Middle frontal gyrus (tissue), 1 donor: ENCODE measurements at regions not wholly inside any gene's neighbourhood (a gene's known extent, or its start where the extent isn't known, plus 50 kb on each side); places are given as distances from the start of the nearest gene placed in this dataset.

Source experiments
- DNase-seq: peaks from one replicate; pipeline ENCODE4 v3.0.0-alpha.2; 2015; ENCODE audit warnings: low spot score; ENCODE audit errors: extremely low spot score

GRCh38 chr12:91854725-91855124, 290.9 kb downstream of the BTG1 start:
- no peak for DNase-seq

DNA sequence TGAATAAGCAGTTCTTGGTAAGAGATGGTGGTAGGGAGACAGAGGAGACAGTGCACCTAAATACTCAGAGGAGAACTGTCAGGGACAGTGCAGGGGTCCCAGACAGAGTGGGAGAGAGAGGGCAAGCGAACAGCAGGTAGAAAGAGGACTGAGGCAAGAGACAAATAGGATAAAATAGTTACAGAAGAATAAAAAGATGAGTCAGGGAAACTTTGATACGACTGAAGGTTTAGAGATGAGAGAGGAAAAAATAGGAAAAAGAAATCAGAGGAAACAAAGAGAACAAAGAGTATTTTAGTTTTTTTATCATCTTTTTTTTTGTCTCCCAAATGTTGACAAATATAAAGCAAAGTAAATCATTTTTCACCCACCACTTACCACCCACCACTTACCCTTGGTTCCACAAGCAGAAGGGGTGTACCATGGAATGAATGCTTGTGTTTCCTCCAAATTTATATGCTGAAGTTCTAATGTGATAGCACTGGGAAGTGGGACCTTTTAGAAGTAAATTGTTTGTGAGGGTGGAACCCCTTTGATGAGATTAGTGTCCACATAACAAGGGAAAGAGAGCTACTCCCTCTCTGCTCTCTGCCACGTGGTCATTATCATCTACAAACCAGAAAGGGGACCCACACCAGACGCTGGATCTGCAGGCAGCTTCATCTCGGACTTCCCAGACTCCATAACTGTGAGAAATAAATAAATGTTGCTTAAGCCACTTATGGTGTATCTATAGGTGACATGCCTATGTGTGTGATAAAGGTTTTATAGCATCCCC, 292.1 kb downstream of the BTG1 start:
- no peak for DNase-seq

GRCh38 chr12:91852634-91853033, 293.0 kb downstream of the BTG1 start:
- no peak for DNase-seq

DNA sequence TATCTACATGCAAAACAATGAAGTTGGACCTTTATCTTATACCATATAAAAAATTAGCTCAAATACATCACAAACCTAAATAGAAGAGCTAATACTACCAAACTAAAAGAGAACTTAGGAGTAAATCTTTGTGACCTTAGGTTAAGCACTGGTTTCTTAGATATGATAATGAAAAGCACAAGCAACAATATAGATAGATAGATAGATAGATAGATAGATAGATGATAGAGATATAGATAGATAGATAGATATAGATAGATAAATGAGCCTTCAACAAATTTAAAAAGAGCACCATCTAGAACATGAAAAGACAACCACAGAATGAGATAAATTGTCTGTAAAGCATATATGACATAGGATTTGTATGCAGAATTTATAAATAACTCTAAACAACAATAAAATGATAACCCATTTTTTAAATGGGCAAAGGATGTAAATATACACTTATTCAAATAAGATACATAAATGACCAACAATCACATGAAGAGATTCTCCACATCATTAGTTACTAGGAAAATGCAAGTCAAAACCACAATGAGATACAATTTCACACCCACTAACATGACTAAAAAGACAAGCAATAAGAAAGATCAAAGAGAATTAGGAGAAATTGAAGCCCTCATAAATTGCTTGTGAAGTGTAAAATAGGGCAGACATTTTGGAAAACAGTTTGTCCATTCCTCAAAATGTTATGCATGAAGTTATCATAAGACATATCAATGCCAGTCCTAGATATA, 293.7 kb downstream of the BTG1 start:
- no peak for DNase-seq

DNA sequence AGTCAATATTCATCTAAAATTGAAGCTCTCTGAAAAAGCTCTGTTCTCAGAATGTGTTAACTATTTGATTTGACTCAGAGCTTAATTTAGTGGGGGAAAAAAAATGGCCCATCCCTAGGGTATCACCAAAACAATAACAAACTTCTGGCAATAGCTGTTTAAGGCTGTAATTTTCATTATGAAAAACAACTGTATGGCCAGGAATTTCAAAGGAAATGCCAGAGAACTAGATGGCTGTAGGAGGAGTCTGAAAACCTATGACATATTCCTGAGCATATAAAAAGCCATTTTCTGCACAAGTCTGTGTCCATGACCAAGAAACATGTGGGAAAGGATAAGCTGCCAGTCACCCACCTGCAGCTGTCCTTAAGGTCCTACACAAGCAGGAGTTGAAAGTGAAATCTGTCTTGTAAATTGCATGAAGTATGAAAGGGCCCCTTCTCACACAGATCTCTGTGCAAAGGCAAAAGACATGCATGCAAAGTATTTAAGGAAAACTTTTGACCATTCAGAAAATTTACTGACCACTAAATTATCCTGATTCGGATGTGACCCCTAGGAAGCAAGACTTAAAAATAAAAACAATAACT, 299.1 kb downstream of the BTG1 start:
- DNase-seq, result no peak

- DNase-seq, result no peak
Observed at GRCh38 chr12:91845365-91845764, 300.3 kb downstream of the BTG1 start.

DNA sequence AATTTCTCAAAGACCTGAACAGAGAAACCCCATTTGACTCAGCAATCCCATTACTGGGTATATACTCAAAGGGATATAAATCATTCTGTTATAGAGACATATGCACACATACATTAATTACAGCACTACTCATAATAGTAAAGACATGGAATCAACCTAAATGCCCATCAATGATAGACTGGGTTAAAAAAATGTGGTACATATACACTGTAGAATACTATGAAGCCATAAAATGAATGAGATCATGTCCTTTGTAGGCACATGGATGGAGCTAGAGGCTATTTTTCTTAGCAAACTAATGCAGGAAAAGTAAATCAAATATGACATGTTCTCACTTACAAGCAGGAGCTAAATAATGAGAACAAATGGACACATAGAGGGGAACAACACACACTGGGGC, 303.8 kb downstream of the BTG1 start:
- no peak for DNase-seq

DNA sequence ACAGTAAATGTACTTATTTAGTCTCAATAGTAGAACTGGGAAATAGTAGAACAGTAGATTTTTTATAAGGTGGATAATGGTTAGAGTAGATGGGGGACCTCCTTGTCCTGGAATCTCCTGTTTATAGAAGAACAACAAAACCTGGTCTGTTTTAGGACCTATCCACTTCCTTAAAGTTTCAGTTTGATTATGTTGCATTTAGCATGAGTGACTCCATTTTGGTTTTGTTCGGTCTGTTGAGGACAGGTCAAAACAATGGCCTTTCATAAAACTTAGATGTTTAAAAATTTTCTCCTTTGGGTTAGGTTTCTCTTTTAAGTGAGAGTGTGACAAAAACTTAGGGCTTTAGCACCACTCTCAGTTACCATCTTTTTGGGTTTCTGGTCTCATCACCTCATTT, 308.9 kb downstream of the BTG1 start:
- no peak for DNase-seq

- DNase-seq, result no peak
Observed at GRCh38 chr12:91836264-91836663, 309.4 kb downstream of the BTG1 start.

- no peak for DNase-seq
Observed at GRCh38 chr12:91835693-91836092, 310.0 kb downstream of the BTG1 start.

DNA sequence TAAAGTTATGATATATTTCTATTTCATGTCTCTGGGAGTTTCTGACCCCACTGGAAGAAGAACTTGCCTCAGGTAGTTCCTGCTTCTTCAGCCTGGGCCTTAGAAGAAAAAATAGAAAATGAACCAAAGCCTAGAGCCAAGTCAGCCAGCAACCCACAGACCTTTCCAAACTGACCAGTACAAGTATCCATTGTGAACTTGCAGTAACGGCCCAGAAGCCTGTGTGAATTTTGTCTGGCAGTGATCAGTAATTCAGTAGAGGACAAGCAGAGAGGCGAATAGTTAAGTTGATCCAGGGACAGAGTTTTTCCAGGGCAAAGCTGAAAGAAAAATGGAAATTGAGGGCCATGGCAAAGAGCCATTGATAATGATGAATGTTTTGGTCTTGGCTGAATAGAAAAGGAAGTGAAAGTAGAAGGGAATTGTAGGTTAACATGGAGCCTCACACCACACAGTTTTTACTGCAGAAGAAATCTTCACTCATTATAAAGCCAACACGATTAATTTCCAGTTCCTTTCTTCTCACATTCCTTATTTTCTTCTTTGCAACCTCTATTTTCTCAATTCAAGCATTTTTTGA, 311.8 kb downstream of the BTG1 start:
- DNase-seq, result no peak

GRCh38 chr12:91825999-91826398, 319.6 kb downstream of the BTG1 start:
- DNase-seq, result no peak

- no peak for DNase-seq
Observed at GRCh38 chr12:91824991-91825390, 320.7 kb downstream of the BTG1 start.

- DNase-seq, result no peak
Observed at GRCh38 chr12:91819132-91819447, 326.6 kb downstream of the BTG1 start.

DNA sequence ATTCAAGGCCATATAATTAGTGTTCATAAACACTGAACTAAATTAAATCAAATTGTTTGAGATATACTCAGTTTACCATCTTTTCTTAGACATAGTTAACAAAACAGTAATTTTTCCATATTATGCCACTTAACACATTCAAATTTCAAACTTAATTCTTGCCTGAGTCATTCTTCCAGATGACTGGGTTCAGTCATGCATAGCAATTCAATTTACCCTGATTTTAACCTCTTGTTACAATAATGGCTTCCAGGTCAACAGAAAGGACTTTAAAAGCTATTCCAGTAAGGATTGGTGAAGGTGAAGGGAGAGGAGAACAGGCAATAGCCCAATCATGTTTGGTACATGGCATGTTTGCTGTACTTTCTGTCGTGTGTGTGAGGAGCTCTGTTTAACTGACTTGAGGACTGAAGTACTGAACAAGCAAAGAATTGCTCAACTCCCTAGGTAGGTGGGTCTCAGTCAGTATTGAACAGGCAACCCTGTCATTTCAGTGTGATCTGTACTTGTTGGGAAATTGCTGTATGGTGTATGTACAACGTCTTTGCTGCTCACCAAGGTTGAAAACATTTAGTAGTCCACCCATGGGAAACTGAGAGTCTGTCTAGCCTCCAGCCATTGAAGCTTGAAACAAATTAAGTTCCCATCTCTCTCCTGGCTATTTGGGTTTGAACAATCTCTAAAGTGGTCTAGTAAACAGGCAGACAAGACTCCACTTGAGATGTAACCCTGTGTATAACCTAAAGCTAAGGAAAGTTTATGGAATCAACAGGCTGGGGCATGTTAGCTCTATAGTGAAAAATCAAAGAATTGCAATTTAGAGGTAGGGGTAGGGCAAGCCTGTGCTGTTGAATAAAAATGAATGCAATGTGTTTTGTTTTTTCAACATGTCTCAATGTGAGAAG, 327.2 kb downstream of the BTG1 start:
- no peak for DNase-seq

- no peak for DNase-seq
Observed at GRCh38 chr12:91817517-91817916, 328.1 kb downstream of the BTG1 start.

- no peak for DNase-seq
Observed at GRCh38 chr12:91813701-91814100, 331.9 kb downstream of the BTG1 start.

DNA sequence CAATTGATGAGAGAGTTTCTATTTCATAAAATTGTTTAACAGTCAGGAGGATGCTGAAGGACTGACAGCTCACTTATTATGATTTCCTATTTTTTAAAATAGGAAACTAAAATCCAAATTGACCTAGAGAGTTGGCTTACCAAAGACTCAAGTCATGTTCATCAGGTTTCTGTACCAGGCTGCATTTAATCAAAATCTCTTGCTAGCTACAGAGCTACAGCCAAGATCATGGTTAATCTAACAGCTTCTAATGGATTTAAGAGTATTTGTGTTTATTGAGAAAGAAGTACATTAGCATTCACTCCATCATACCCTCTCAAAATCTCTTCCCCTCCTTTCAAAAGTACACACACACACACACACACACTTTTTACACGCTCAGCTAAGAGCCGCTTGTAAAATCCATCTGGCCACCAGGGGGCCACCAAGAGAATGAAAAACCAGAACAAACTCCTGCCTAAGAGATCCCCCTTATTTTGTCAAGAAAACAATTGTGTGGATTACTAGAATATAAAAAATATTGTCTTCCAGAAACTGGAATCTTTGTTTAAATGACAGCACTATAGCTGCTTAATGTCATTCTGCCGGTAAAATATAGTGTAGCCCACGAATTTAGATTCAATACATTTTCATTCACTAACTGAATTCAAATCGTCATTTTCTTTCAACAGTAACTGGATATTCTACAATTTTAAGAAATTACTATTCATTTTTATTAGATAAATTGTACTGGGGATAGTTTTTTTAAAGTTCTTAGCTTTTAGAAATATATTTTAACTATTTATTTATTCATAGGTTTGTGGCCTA, 334.0 kb downstream of the BTG1 start:
- peak; percentile 28 for DNase-seq

DNA sequence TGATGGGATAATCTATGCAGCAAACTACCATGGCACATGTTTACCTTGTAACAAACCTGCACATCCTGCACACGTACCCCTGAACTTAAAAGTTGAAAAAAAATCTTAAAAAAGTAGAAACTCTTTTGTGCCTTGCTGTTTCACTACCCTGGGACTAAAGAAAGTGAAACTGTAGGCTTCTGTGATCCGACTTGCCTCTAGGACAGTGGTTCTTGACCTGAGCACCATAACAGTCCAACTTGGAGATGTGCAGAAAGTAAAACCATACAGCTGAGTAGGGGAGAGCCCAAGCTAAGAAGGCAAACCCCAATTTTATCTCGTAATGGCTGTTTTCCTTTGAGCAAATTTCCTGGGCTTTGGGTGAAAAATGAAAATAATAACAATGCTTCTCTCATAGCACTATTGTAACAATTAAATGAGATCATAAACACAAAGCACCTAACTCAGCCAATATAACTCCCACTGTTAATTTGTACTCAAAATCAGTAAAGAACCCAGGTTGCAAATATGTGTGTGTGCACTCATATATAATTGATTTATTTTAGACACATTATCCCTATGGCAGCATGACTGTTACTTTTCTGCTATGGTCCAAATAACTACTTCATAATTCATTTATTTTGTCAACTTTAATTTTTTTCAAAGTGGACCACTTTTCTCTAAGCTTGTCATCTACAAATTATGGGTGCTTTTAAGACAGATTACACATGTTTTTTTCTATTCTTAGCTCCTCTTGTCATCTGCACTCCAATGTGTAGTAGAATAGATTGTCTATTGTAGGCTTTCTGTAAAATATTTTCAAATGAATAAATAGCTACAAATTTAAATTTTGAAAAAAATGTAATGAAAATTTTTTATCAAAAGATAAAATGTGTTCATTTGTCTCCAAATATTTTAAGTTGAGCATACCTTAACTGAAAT, 334.9 kb downstream of the BTG1 start:
- no peak for DNase-seq
